Esophagus squamous epithelium (tissue), 4 donors: ENCODE measurements at regions not wholly inside any gene's neighbourhood (a gene's known extent, or its start where the extent isn't known, plus 50 kb on each side); places are given as distances from the start of the nearest gene placed in this dataset.

Experiments used
- POLR2A ChIP-seq, 4 donors: fragments of 450-650 bp; IDR thresholded peaks; one replicate each; pipeline ENCODE4 v1.6.1; 2017; ENCODE audit warnings: antibody characterized with exemption in 4 of 4, mild to moderate bottlenecking in 4 of 4, moderate library complexity in 3 of 4
- TF ChIP-seq, protein P1 (sequence below), 6 experiments: fragments of 450-650 bp in 4 of 6; fragments of 200-600 bp in 2 of 6; sonication (generic) in 2 of 6; IDR thresholded peaks; one replicate each; pipeline ENCODE4 v1.5.1; 2016 to 2019; ENCODE audit warnings: antibody characterized with exemption in 6 of 6, mild to moderate bottlenecking in 4 of 6, moderate library complexity in 4 of 6

DNA sequence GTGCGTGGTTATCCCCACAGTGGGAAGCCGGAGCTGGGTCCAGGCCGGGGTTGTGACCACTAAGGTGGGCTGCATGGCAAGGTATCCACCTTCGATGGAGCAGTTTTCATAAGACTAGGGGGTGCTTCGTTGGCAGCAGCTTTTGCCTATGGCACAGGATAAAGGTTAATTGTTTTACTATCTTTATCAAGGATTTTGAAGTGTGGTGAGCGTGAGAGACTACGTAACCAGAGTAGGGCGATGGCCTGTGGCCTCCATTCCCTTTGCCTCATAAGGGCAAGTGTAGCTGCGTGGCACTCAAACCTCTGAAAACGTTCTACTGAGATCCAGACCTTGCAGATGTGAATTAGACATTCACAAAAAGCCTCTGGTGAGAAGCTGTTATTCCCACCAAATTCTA lies 206.6 kb downstream of the ACKR3 start:
- no peak for TF ChIP-seq POLR2A (IDR thresholded peaks at IDR 0.05)
- TF ChIP-seq, protein P1, sequence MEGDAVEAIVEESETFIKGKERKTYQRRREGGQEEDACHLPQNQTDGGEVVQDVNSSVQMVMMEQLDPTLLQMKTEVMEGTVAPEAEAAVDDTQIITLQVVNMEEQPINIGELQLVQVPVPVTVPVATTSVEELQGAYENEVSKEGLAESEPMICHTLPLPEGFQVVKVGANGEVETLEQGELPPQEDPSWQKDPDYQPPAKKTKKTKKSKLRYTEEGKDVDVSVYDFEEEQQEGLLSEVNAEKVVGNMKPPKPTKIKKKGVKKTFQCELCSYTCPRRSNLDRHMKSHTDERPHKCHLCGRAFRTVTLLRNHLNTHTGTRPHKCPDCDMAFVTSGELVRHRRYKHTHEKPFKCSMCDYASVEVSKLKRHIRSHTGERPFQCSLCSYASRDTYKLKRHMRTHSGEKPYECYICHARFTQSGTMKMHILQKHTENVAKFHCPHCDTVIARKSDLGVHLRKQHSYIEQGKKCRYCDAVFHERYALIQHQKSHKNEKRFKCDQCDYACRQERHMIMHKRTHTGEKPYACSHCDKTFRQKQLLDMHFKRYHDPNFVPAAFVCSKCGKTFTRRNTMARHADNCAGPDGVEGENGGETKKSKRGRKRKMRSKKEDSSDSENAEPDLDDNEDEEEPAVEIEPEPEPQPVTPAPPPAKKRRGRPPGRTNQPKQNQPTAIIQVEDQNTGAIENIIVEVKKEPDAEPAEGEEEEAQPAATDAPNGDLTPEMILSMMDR (IDR thresholded peaks at IDR 0.05) = no peak
